GM23338 (cell line): ENCODE measurements at regions not wholly inside any gene's neighbourhood (a gene's known extent, or its start where the extent isn't known, plus 50 kb on each side); places are given as distances from the start of the nearest gene placed in this dataset.

Experiments used
- ATAC-seq: fragments of 200-7000 bp; cut with Tn5 transposase; 3 replicates; pipeline ENCODE4 v1.9.1; 2020
- DNase-seq: peaks from one replicate; pipeline ENCODE4 v3.0.0-alpha.2; 2015; ENCODE audit warnings: low spot score
- H2AFZ ChIP-seq: fragments of 200-600 bp; sonication (generic); 2 replicates; pipeline ENCODE4 v1.8.0; 2016; ENCODE audit warnings: antibody characterized with exemption, mild to moderate bottlenecking, moderate library complexity
- H3F3A ChIP-seq: fragments of 200-600 bp; sonication (generic); replicated peaks from 2 replicates; pipeline ENCODE4 v1.8.0; 2017; ENCODE audit warnings: antibody characterized with exemption, mixed run types, low read depth
- H3K27ac ChIP-seq: fragments of 200-600 bp; sonication (generic); 2 replicates; pipeline ENCODE4 v1.6.1; 2016; ENCODE audit warnings: low read depth
- H3K27me3 ChIP-seq: fragments of 200-600 bp; sonication (generic); 2 replicates; pipeline ENCODE4 v1.8.0; 2016; ENCODE audit warnings: mild to moderate bottlenecking, mixed run types, moderate library complexity; ENCODE audit not compliant: insufficient read depth
- H3K36me3 ChIP-seq: fragments of 200-600 bp; sonication (generic); 2 replicates; pipeline ENCODE4 v1.8.0; 2016; ENCODE audit warnings: mild to moderate bottlenecking; ENCODE audit not compliant: insufficient read depth
- H3K4me1 ChIP-seq: fragments of 200-600 bp; sonication (generic); 2 replicates; pipeline ENCODE4 v1.8.0; 2016; ENCODE audit warnings: mild to moderate bottlenecking, moderate library complexity; ENCODE audit not compliant: insufficient read depth
- H3K4me2 ChIP-seq: fragments of 200-600 bp; sonication (generic); 2 replicates; pipeline ENCODE4 v1.7.1; 2017; ENCODE audit warnings: mixed run types
- H3K4me3 ChIP-seq: fragments of 200-600 bp; sonication (generic); 2 replicates; pipeline ENCODE4 v1.6.1; 2016; ENCODE audit warnings: mixed run types
- H3K79me2 ChIP-seq: fragments of 200-600 bp; sonication (generic); replicated peaks from 2 replicates; pipeline ENCODE4 v1.8.0; 2017; ENCODE audit warnings: mild to moderate bottlenecking; ENCODE audit not compliant: insufficient read depth
- H3K9me2 ChIP-seq: fragments of 200-600 bp; sonication (generic); 2 replicates; pipeline ENCODE4 v1.8.0; 2017; ENCODE audit not compliant: insufficient read depth
- H4K20me1 ChIP-seq: fragments of 200-600 bp; sonication (generic); replicated peaks from 2 replicates; pipeline ENCODE4 v1.8.0; 2017; ENCODE audit warnings: mild to moderate bottlenecking; ENCODE audit not compliant: insufficient read depth
- H3K27ac Mint-ChIP-seq: 2 replicates; pipeline ENCODE4 v1.8.0; 2020; ENCODE audit warnings: inconsistent platforms, mild to moderate bottlenecking, moderate library complexity, mixed read lengths
- H3K27me3 Mint-ChIP-seq: 3 replicates; pipeline ENCODE4 v1.8.0; 2022; ENCODE audit warnings: low read depth, mild to moderate bottlenecking, moderate library complexity, mixed read lengths, inconsistent platforms; ENCODE audit not compliant: insufficient read depth, poor library complexity
- H3K36me3 Mint-ChIP-seq: 3 replicates; pipeline ENCODE4 v1.8.0; 2021; ENCODE audit warnings: low read depth, mild to moderate bottlenecking, inconsistent platforms, moderate library complexity, mixed read lengths
- H3K4me1 Mint-ChIP-seq: 3 replicates; pipeline ENCODE4 v1.8.0; 2020; ENCODE audit warnings: mild to moderate bottlenecking, inconsistent platforms, mixed read lengths
- H3K4me3 Mint-ChIP-seq: 3 replicates; pipeline ENCODE4 v1.8.0; 2021; ENCODE audit warnings: moderate library complexity, mild to moderate bottlenecking, inconsistent platforms, mixed read lengths
- H3K9me3 Mint-ChIP-seq: 3 replicates; pipeline ENCODE4 v1.8.0; 2020; ENCODE audit warnings: moderate library complexity, mild to moderate bottlenecking, inconsistent platforms, mixed read lengths
- CREB1 ChIP-seq: fragments of 250-450 bp; sonication (Bioruptor Pico); IDR thresholded peaks from 2 replicates; pipeline ENCODE4 v1.5.0; 2020; ENCODE audit warnings: low read depth, mild to moderate bottlenecking, moderate library complexity
- ETS1 ChIP-seq: IDR thresholded peaks from 2 replicates; pipeline ENCODE4 v1.6.1; 2016; ENCODE audit warnings: antibody characterized with exemption
- EZH2 ChIP-seq: fragments of 200-600 bp; sonication (generic); IDR thresholded peaks from one replicate; pipeline ENCODE4 v1.8.0; 2017; ENCODE audit warnings: antibody characterized with exemption, mild to moderate bottlenecking, low read depth; ENCODE audit not compliant: unreplicated experiment
- EZH2phosphoT487 ChIP-seq: fragments of 200-600 bp; sonication (generic); IDR thresholded peaks from one replicate; pipeline ENCODE4 v1.8.1; 2018; ENCODE audit warnings: antibody characterized with exemption; ENCODE audit not compliant: unreplicated experiment
- JUNB ChIP-seq: IDR thresholded peaks from one replicate; pipeline ENCODE4 v1.6.1; 2016; ENCODE audit warnings: antibody characterized with exemption; ENCODE audit not compliant: unreplicated experiment
- NANOG ChIP-seq: IDR thresholded peaks from 2 replicates; pipeline ENCODE4 v1.6.1; 2016; ENCODE audit warnings: antibody characterized with exemption, borderline replicate concordance
- POLR2AphosphoS5 ChIP-seq: IDR thresholded peaks from 2 replicates; pipeline ENCODE4 v1.6.1; 2016; ENCODE audit warnings: antibody characterized with exemption, low read depth
- REST ChIP-seq: IDR thresholded peaks from one replicate; pipeline ENCODE4 v1.6.1; 2018; ENCODE audit warnings: antibody characterized with exemption; ENCODE audit not compliant: unreplicated experiment
- ZNF331 ChIP-seq: fragments of 250-450 bp; sonication (Bioruptor Pico); IDR thresholded peaks from 2 replicates; pipeline ENCODE4 v1.5.0; 2020; ENCODE audit warnings: low read depth, mild to moderate bottlenecking, moderate library complexity
- TF ChIP-seq, protein P1 (sequence below), 2 experiments: fragments of 200-600 bp in 1 of 2; sonication (generic) in 1 of 2; conservative IDR thresholded peaks; 2 replicates each; pipeline versions ENCODE4 v1.5.1 to v1.6.1; 2016 to 2017; ENCODE audit warnings: antibody characterized with exemption in 2 of 2, low read depth in 2 of 2, mild to moderate bottlenecking in 2 of 2, moderate library complexity in 1 of 2
- TF ChIP-seq, protein P2 (sequence below): fragments of 250-450 bp; sonication (Bioruptor Pico); IDR thresholded peaks from 2 replicates; pipeline ENCODE4 v1.5.0; 2020; ENCODE audit warnings: mild to moderate bottlenecking, moderate library complexity

GRCh38 chr1:95520390-95520789 is 286.4 kb downstream of the RWDD3 start:
- H3F3A ChIP-seq, result no peaks in the 10 kb centered on the region
- Mint-ChIP-seq H3K36me3 (peaks cover 40% of the 10 kb centered on the region), H3K4me1 (peaks cover 32% of the 10 kb centered on the region), H3K4me3 (no peak overlapping the region), H3K27ac (no peak overlapping the region), H3K9me3 (peaks cover 44% of the 10 kb centered on the region), H3K27me3 (no peaks in the 10 kb centered on the region)
- no peaks in the 10 kb centered on the region for H4K20me1 ChIP-seq
- H3K27ac ChIP-seq, result no peak overlapping the region
- peaks cover 5% of the 10 kb centered on the region; the same call in 1 of the 2 replicates for H3K9me2 ChIP-seq
- no peak for DNase-seq
- H3K79me2 ChIP-seq, result no peaks in the 10 kb centered on the region
- H3K27me3 ChIP-seq, result no peaks in the 10 kb centered on the region
- H3K4me3 ChIP-seq, result no peak overlapping the region
- TF ChIP-seq REST (no peak), NANOG (no peak), CREB1 (no peak), ZNF331 (CRISPR knock-in tag) (no peak), ETS1 (no peak), EZH2phosphoT487 (no peak), POLR2AphosphoS5 (no peak), EZH2 (no peak), JUNB (no peak)
- TF ChIP-seq, protein P1, sequence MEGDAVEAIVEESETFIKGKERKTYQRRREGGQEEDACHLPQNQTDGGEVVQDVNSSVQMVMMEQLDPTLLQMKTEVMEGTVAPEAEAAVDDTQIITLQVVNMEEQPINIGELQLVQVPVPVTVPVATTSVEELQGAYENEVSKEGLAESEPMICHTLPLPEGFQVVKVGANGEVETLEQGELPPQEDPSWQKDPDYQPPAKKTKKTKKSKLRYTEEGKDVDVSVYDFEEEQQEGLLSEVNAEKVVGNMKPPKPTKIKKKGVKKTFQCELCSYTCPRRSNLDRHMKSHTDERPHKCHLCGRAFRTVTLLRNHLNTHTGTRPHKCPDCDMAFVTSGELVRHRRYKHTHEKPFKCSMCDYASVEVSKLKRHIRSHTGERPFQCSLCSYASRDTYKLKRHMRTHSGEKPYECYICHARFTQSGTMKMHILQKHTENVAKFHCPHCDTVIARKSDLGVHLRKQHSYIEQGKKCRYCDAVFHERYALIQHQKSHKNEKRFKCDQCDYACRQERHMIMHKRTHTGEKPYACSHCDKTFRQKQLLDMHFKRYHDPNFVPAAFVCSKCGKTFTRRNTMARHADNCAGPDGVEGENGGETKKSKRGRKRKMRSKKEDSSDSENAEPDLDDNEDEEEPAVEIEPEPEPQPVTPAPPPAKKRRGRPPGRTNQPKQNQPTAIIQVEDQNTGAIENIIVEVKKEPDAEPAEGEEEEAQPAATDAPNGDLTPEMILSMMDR (conservative IDR thresholded peaks at IDR 0.05; ENCODE audit: low read depth in 2 of 2), result no peak
- TF ChIP-seq, protein P2, sequence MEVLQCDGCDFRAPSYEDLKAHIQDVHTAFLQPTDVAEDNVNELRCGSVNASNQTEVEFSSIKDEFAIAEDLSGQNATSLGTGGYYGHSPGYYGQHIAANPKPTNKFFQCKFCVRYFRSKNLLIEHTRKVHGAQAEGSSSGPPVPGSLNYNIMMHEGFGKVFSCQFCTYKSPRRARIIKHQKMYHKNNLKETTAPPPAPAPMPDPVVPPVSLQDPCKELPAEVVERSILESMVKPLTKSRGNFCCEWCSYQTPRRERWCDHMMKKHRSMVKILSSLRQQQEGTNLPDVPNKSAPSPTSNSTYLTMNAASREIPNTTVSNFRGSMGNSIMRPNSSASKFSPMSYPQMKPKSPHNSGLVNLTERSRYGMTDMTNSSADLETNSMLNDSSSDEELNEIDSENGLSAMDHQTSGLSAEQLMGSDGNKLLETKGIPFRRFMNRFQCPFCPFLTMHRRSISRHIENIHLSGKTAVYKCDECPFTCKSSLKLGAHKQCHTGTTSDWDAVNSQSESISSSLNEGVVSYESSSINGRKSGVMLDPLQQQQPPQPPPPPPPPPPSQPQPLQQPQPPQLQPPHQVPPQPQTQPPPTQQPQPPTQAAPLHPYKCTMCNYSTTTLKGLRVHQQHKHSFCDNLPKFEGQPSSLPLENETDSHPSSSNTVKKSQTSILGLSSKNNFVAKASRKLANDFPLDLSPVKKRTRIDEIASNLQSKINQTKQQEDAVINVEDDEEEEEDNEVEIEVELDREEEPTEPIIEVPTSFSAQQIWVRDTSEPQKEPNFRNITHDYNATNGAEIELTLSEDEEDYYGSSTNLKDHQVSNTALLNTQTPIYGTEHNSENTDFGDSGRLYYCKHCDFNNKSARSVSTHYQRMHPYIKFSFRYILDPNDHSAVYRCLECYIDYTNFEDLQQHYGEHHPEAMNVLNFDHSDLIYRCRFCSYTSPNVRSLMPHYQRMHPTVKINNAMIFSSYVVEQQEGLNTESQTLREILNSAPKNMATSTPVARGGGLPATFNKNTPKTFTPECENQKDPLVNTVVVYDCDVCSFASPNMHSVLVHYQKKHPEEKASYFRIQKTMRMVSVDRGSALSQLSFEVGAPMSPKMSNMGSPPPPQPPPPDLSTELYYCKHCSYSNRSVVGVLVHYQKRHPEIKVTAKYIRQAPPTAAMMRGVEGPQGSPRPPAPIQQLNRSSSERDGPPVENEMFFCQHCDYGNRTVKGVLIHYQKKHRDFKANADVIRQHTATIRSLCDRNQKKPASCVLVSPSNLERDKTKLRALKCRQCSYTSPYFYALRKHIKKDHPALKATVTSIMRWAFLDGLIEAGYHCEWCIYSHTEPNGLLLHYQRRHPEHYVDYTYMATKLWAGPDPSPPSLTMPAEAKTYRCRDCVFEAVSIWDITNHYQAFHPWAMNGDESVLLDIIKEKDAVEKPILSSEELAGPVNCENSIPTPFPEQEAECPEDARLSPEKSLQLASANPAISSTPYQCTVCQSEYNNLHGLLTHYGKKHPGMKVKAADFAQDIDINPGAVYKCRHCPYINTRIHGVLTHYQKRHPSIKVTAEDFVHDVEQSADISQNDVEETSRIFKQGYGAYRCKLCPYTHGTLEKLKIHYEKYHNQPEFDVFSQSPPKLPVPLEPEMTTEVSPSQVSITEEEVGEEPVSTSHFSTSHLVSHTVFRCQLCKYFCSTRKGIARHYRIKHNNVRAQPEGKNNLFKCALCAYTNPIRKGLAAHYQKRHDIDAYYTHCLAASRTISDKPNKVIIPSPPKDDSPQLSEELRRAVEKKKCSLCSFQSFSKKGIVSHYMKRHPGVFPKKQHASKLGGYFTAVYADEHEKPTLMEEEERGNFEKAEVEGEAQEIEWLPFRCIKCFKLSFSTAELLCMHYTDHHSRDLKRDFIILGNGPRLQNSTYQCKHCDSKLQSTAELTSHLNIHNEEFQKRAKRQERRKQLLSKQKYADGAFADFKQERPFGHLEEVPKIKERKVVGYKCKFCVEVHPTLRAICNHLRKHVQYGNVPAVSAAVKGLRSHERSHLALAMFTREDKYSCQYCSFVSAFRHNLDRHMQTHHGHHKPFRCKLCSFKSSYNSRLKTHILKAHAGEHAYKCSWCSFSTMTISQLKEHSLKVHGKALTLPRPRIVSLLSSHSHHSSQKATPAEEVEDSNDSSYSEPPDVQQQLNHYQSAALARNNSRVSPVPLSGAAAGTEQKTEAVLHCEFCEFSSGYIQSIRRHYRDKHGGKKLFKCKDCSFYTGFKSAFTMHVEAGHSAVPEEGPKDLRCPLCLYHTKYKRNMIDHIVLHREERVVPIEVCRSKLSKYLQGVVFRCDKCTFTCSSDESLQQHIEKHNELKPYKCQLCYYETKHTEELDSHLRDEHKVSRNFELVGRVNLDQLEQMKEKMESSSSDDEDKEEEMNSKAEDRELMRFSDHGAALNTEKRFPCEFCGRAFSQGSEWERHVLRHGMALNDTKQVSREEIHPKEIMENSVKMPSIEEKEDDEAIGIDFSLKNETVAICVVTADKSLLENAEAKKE, result no peak
- H3K4me2 ChIP-seq, result no peak overlapping the region
- H3K4me1 ChIP-seq, result peaks cover 30% of the 10 kb centered on the region
- peaks cover 18% of the 10 kb centered on the region for H3K36me3 ChIP-seq
- ATAC-seq, result no peak
- H2AFZ ChIP-seq, result no peak overlapping the region
